ENCODE measurements at regions not wholly inside any gene's neighbourhood (a gene's known extent, or its start where the extent isn't known, plus 50 kb on each side); places are given as distances from the start of the nearest gene placed in this dataset.

- no peaks in the 10 kb centered on the region for H3K36me3 ChIP-seq (ENCODE audit: low read depth)
- peaks cover 14% of the 10 kb centered on the region for H3K4me1 ChIP-seq (ENCODE audit: insufficient read depth, poor library complexity, severe bottlenecking)
- no peak overlapping the region for H3K4me3 ChIP-seq (ENCODE audit: severe bottlenecking)
- peak overlapping the region; percentile 19 for H3K27ac ChIP-seq (ENCODE audit: poor library complexity, severe bottlenecking)
- TF ChIP-seq CTCF (IDR thresholded peaks at IDR 0.05; ENCODE audit: poor library complexity, severe bottlenecking), result no peak
- DNase-seq (ENCODE audit: low spot score) (no peak), ATAC-seq (ENCODE audit: low read depth) (peak; percentile 91)
- H3K27me3 ChIP-seq (ENCODE audit: insufficient read depth, poor library complexity, severe bottlenecking), result no peaks in the 10 kb centered on the region
- no peaks in the 10 kb centered on the region for H3K9me3 ChIP-seq (ENCODE audit: severe bottlenecking)
Measured at GRCh38 chr6:8556370-8557013, 121.1 kb upstream of the SLC35B3 start.

- Histone ChIP-seq H3K27ac (ENCODE audit: poor library complexity, severe bottlenecking) (no peak overlapping the region), H3K4me1 (ENCODE audit: insufficient read depth, poor library complexity, severe bottlenecking) (peaks cover 9% of the 10 kb centered on the region), H3K9me3 (ENCODE audit: severe bottlenecking) (no peaks in the 10 kb centered on the region), H3K4me3 (ENCODE audit: severe bottlenecking) (no peak overlapping the region), H3K36me3 (ENCODE audit: low read depth) (no peaks in the 10 kb centered on the region), H3K27me3 (ENCODE audit: insufficient read depth, poor library complexity, severe bottlenecking) (no peaks in the 10 kb centered on the region)
- no peak for DNase-seq (ENCODE audit: low spot score)
- no peak for TF ChIP-seq CTCF (IDR thresholded peaks at IDR 0.05; ENCODE audit: poor library complexity, severe bottlenecking)
- ATAC-seq (ENCODE audit: low read depth), result no peak
Measured at GRCh38 chr6:8551993-8552392, 116.6 kb upstream of the SLC35B3 start.

- Histone ChIP-seq H3K9me3 (ENCODE audit: severe bottlenecking) (no peaks in the 10 kb centered on the region), H3K4me1 (ENCODE audit: insufficient read depth, poor library complexity, severe bottlenecking) (peaks cover 5% of the 10 kb centered on the region), H3K36me3 (ENCODE audit: low read depth) (no peaks in the 10 kb centered on the region), H3K4me3 (ENCODE audit: severe bottlenecking) (no peak overlapping the region), H3K27ac (ENCODE audit: poor library complexity, severe bottlenecking) (no peak overlapping the region), H3K27me3 (ENCODE audit: insufficient read depth, poor library complexity, severe bottlenecking) (no peaks in the 10 kb centered on the region)
- no peak for ATAC-seq (ENCODE audit: low read depth)
- no peak for DNase-seq (ENCODE audit: low spot score)
- no peak for TF ChIP-seq CTCF (IDR thresholded peaks at IDR 0.05; ENCODE audit: poor library complexity, severe bottlenecking)
Measured at GRCh38 chr6:8551386-8551785, 116.0 kb upstream of the SLC35B3 start.

- Histone ChIP-seq H3K9me3 (ENCODE audit: severe bottlenecking) (no peaks in the 10 kb centered on the region), H3K36me3 (ENCODE audit: low read depth) (no peaks in the 10 kb centered on the region), H3K27me3 (ENCODE audit: insufficient read depth, poor library complexity, severe bottlenecking) (no peaks in the 10 kb centered on the region), H3K4me3 (ENCODE audit: severe bottlenecking) (no peak overlapping the region), H3K27ac (ENCODE audit: poor library complexity, severe bottlenecking) (no peak overlapping the region), H3K4me1 (ENCODE audit: insufficient read depth, poor library complexity, severe bottlenecking) (no peaks in the 10 kb centered on the region)
- no peak for TF ChIP-seq CTCF (IDR thresholded peaks at IDR 0.05; ENCODE audit: poor library complexity, severe bottlenecking)
- DNase-seq (ENCODE audit: low spot score) (no peak), ATAC-seq (ENCODE audit: low read depth) (no peak)
Measured at GRCh38 chr6:8549074-8549790, 113.9 kb upstream of the SLC35B3 start.

GRCh38 chr6:8546496-8546895, 111.2 kb upstream of the SLC35B3 start:
- Histone ChIP-seq H3K9me3 (ENCODE audit: severe bottlenecking) (no peaks in the 10 kb centered on the region), H3K27me3 (ENCODE audit: insufficient read depth, poor library complexity, severe bottlenecking) (no peaks in the 10 kb centered on the region), H3K36me3 (ENCODE audit: low read depth) (no peaks in the 10 kb centered on the region), H3K4me1 (ENCODE audit: insufficient read depth, poor library complexity, severe bottlenecking) (no peaks in the 10 kb centered on the region), H3K27ac (ENCODE audit: poor library complexity, severe bottlenecking) (no peak overlapping the region), H3K4me3 (ENCODE audit: severe bottlenecking) (no peak overlapping the region)
- ATAC-seq (ENCODE audit: low read depth) (no peak), DNase-seq (ENCODE audit: low spot score) (no peak)
- no peak for TF ChIP-seq CTCF (IDR thresholded peaks at IDR 0.05; ENCODE audit: poor library complexity, severe bottlenecking)
